ENCODE measurements at regions not wholly inside any gene's neighbourhood (a gene's known extent, or its start where the extent isn't known, plus 50 kb on each side); places are given as distances from the start of the nearest gene placed in this dataset.

- H3K79me1 ChIP-seq (ENCODE audit: low read depth in 1 of 2, low read length in 2 of 2) = no peaks in the 10 kb centered on the region
- H3K4me2 ChIP-seq (ENCODE audit: low read depth, low read length) = peak overlapping the region; percentile 26; the same call in 1 of the 2 replicates
- H4K91ac ChIP-seq (ENCODE audit: insufficient read depth, low read depth, low read length) = no peak overlapping the region
- TF ChIP-seq CEBPB (IDR thresholded peaks at IDR 0.05; ENCODE audit: low read depth, low read length) = peak; percentile 66; the same call in 1 of the 2 replicates
- TF ChIP-seq USF2 (IDR thresholded peaks at IDR 0.05; ENCODE audit: low read depth, low read length) = no peak
- intact Hi-C loops (cut with micrococcal nuclease) (no loop called here), dilution Hi-C loops (cut with HindIII; ENCODE audit: low sequenced_read_pairs, unreplicated experiment) (no loop called here), in situ Hi-C loops (cut with MboI; ENCODE audit: low sequenced_read_pairs) (no loop called here)
- no peak overlapping the region for H4K5ac ChIP-seq (ENCODE audit: low read depth, low read length)
- no peak overlapping the region for H3K4ac ChIP-seq (ENCODE audit: low read depth, low read length)
- H3K9ac ChIP-seq (ENCODE audit: low read depth, low read length) = no peak overlapping the region
- H2BK5ac ChIP-seq (ENCODE audit: low read depth, low read length, poor library complexity, severe bottlenecking) = no peak overlapping the region
- no peak overlapping the region for H2AK9ac ChIP-seq (replicated peaks; ENCODE audit: low read depth, low read length, poor library complexity)
- no CpG with 5 or more reads among the region's 3 CpGs for WGBS, 2 experiments (ENCODE audit: extremely low coverage in 2 of 2, insufficient read length in 1 of 2)
- no peak overlapping the region for H3K56ac ChIP-seq (ENCODE audit: extremely low read depth, insufficient read depth, low read length)
- H2BK15ac ChIP-seq (ENCODE audit: low read depth, low read length) = no peak overlapping the region
- no TSS peak for BruUV-seq (replicated peaks)
- H2BK120ac ChIP-seq (ENCODE audit: low read depth, low read length) = no peak overlapping the region
- no peak overlapping the region for H3K14ac ChIP-seq (replicated peaks; ENCODE audit: low read depth, low read length)
- H4K8ac ChIP-seq (ENCODE audit: low read depth in 2 of 2, low read length in 2 of 2) = no peak overlapping the region
- no peak overlapping the region for H3K4me3 ChIP-seq (ENCODE audit: insufficient read depth, low read depth, low read length)
- H3K4me1 ChIP-seq (ENCODE audit: control insufficient read depth, insufficient read depth, low read length) = no peaks in the 10 kb centered on the region
- DNase-seq (peak; percentile 73), ATAC-seq (ENCODE audit: low read depth) (peak; percentile 53)
- no peaks in the 10 kb centered on the region for H4K20me1 ChIP-seq (ENCODE audit: insufficient read depth, low read length)
- no peaks in the 10 kb centered on the region for H3K27me3 ChIP-seq (ENCODE audit: control insufficient read depth, insufficient read depth, low read length)
- H3K23ac ChIP-seq (ENCODE audit: low read depth, low read length) = no peak overlapping the region
- no peak overlapping the region for H3K18ac ChIP-seq (ENCODE audit: low read depth, low read length)
- no peak overlapping the region for H2BK20ac ChIP-seq (ENCODE audit: low read depth, low read length)
- POLR2A ChIA-PET (ENCODE audit: unreplicated experiment) = no interaction called here
- CTCF ChIA-PET = no interaction called here
- H3K9me1 ChIP-seq (ENCODE audit: insufficient read depth, low read length) = no peaks in the 10 kb centered on the region
- H2AK5ac ChIP-seq (ENCODE audit: low read depth, low read length) = no peak overlapping the region
- no peaks in the 10 kb centered on the region for H3K9me3 ChIP-seq (ENCODE audit: control insufficient read depth, insufficient read depth, low read length)
- no peaks in the 10 kb centered on the region for H3K36me3 ChIP-seq (ENCODE audit: control insufficient read depth, insufficient read depth, low read length)
- H2AFZ ChIP-seq (replicated peaks; ENCODE audit: low read length, poor library complexity) = no peak overlapping the region
- H3K27ac ChIP-seq (ENCODE audit: insufficient read depth, low read length) = no peak overlapping the region
Measured at GRCh38 chr4:187006189-187006618, 282.5 kb upstream of the FAT1 start.
